Fibroblast of skin of left biceps (primary cell): ENCODE measurements at regions not wholly inside any gene's neighbourhood (a gene's known extent, or its start where the extent isn't known, plus 50 kb on each side); places are given as distances from the start of the nearest gene placed in this dataset.

Experiments
- DNase-seq, 2 experiments: peaks; one replicate each; pipeline ENCODE4 v3.0.0-alpha.2; 2013; ENCODE audit warnings: low read depth in 2 of 2

DNA sequence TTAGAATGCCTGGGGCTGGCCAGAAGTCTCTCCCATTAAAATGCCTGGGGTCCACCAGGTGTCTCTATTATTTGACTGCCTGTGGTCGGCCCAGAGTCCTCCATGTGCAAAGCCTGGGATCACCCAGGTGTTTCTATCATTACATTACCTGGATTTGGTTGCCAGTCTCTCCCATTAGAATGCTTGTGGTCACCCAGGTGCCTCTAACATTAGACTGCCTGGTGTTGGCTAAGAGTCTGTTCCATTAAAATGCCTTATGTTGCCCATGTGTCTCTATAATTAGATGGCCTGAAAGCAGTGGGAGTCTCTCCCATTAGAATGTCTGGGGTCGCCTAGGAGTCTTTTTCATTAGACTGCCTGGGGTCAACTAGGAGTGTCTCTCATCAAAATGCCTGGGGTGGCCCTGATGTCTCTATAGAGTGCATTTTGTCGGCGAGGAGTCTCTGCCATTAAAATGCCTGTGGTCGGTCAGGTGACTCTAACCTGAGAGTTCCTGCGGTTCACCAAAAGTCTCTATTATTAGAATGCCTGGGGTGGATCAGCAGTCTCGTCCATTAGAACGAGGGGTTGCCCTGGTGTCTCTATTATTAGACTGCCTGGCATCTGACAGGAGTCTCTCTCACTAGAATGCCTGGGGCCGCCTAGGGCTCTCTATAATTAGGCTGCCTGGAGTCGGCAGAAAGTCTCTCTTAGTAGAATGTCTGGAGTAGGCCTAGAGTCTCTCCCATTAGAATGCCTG is 1540.5 kb downstream of the UQCRFS1 start:
- DNase-seq: no peak

DNA sequence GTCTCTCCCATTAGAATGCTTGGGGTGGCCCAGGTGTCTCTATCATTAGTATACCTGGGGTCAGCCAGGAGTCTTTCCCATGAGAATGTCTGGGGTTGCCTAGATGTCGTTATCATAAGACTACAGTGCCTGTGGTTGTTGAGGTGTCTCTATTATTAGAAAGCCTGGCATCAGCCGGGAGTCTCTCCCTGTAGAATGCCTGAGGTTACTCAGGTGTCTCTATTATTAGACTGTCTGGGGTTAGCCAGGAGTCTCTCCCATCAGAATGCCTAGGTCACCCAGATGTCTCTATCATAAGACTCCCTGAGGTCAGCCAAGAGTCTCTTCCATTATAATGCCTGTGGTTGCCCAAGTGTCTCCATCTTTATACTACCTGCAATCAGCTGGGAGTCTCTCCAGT is 1541.1 kb downstream of the UQCRFS1 start:
- no peak for DNase-seq

DNA sequence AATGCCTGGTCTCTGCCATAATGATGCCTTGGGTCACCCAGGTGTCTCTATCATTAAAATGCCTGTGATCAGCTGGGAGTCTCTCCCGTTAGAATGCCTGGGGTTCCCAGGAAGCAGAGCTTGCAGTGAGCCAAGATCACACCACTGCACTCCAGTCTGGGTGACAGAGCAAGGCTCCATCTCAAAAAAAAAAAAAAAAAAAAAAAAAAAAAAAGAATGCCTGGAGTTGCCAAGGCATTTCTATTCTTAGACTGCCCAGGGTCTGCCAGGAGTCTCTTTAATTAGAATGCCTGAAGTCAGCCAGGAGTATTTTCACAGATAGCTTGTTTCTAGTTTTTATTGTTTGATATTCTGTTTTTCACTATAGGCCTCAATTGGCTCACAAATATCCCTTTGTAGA is 1552.5 kb downstream of the UQCRFS1 start:
- DNase-seq: no peak

DNA sequence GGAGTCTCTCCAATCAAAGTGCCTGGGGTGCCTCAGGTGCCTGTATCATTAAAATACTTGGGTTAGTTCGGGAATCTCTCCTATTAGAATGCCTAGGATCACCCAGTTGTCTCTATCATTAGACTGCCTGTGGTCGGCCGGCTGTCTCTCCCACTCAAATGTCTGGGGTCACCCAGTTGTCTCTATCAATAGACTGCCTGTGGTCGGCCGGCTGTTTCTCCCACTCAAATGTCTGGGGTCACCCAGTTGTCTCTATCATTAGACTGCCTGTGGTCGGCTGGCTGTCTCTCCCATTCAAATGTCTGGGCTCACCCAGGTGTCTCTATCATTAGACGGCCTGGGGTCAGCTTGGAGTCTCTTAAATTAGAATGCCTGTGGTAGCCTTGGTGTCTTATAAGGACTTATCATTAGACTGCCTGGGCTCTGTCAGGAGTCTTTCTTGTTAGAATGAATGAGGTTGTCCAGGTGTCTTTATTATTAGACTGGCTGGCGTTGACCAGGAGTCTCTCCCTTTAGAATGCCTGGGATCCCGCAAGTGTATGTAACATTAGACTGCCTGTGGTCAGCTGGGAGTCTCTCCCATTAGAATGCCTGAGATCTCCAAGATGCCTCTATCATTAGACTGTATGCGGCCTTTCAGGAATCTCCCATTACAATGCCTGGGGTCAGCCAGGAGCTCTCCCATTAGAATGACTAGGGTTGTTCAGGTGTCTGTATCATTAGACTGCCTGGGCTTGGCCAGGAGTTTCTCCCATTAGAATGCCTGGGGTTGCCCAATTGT is 1555.5 kb downstream of the UQCRFS1 start:
- no peak for DNase-seq

DNA sequence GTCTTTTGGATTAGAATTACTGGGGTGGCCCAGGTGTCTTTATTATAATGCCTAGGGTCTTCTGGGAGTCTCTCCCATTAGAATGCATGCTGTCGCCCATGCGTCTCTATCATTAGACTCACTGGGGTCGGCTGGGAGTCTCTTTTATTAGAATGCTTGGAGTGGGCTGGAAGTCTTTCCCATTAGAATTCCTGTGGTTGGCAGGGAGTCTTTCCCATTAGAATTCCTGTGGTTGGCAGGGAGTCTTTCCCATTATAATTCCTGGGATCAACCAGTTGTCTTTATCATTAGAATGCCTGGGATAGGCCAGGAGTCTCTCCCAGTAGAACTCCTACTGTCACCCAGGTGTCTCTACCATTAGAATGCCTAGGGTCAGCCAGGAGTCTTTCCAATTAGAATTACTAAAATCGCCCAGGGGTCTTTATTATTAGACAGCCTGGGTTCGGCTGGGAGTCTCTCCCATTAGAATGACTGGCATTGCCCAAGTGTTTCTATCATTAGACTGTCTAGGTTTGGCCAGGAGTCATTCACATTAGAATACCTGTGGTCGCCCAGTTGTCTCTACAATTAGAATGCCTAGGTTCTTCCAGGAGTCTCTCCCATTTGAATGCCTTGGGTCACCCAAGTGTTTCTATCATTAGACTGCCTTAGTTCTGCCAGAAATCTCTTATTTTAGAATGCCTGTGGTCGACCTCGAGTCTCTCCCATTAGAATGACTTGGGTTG is 1558.5 kb downstream of the UQCRFS1 start:
- DNase-seq: no peak

DNA sequence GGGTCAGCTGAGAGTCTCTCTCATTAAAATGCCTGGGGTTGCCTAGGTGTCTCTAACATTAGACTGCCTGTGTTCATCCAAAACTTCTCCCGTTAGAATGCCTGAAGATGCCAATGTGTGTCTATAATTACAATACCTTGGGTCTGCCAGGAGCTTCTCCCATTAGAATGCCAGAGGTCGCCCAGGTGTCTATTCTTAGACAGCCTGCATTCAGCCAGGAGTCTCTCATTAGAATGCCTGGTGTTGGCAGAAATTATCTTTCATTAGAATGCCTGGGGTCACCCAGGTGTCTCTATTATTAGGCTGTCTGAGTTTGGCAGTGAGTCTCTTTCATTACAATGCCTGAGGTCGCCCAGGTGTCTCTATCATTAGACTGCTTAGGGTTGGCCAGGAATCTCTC is 1560.2 kb downstream of the UQCRFS1 start:
- DNase-seq: no peak

DNA sequence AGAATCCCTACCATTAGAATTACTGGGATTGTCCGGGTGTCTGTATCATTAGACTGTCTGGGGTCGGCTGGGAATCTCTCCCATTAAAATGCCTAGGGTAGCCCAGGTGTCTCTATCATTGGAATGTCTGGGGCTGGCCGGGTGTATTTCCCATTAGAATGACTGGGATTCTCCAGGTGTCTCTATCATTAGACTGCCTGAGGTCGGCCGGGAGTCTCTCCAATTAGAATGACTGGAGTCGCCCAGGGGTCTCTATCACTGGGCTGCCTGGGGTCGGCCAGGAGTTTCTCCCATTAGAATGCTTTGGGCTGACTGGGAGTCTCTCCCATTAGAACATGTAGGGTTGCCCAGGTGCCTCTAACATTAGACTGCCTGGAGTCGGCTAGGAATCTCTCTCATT is 1560.7 kb downstream of the UQCRFS1 start:
- DNase-seq: no peak

DNA sequence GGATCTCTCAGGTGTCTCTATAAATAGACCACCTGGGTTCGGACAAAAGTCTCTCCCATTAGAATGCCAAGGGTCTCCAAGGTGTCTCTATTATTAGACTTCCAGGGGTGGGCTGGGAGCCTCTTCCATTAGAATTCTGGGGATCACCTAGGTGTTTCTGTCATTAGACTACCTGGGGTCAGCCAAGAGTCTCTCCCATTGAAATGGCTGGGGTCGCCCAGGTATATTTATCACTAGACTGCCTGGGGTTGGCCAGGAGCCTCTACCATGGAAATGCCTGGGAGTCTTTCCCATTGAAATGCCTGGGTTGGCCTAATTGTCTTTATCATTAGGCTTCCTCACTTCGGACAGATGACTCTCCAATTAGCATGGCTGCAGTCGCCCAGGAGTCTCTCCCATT is 1565.5 kb downstream of the UQCRFS1 start:
- DNase-seq: no peak

DNA sequence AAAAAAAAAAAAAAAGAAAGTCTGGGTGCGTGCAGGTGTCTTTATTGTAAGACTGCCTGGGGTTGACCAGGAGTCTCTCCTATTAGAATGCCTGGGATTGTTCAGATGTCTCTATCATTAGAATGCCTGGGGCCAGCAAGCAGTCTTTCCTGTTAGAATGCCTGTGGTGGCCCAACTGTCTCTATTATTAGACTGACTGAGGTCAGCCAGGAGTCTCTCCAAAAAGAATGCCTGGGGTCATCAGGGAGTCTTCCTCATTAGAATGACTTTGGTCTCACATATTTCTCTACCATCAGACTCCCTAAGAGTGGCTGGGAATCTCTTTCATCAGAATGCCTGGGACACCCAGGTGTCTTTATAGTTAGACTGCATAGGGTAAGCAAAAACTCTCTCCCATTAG is 1577.5 kb downstream of the UQCRFS1 start:
- DNase-seq: no peak

DNA sequence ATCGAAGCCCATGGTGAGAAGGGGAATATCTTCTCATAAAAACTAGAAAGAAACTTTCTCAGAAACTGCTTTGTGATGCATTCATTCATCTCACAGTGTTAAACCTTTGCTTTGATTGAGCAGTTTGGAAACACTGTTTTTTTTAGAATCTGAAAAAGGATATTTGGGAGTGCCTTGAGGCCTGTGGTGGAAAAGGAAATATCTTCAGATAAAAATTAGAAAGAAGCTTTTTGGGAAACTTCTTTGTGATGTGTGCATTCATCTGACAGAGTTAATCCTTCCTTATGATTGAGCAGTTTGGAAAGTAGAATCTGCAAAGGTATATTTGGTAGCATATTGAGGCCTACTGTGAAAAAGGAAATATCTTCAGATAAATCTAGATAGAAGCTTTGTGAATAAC is 1594.9 kb downstream of the UQCRFS1 start:
- DNase-seq: no peak

DNA sequence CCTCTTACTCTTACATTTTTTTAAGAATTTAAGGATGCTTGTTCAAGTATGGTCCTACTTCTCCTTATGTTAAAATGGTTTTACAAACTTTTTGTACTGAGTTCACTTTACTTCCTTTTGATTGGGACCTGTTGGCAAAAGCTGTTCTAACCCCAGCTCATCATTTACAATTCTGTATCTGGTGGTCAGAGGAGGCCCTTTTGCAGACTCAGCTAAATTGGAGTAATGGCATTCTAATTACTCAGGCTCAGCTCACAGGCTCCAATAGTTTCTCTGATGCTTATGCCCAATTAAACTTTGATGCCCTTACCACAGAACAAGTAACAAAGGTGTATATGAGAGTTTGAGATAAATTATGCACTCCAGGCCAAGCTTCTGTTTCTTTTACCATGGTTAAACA is 1632.0 kb downstream of the UQCRFS1 start:
- DNase-seq: no peak
